ENCODE measurements at regions not wholly inside any gene's neighbourhood (a gene's known extent, or its start where the extent isn't known, plus 50 kb on each side); places are given as distances from the start of the nearest gene placed in this dataset.

GRCh38 chr11:115933564-115933963 is 429.3 kb upstream of the CADM1 start:
- DNase-seq = no peak

- no peak for DNase-seq
These were observed 427.4 kb upstream of the CADM1 start for GRCh38 chr11:115931548-115932083.

GRCh38 chr11:115930886-115931547 is 426.8 kb upstream of the CADM1 start:
- DNase-seq = no peak

- no peak for DNase-seq
These were observed 426.1 kb upstream of the CADM1 start for GRCh38 chr11:115930291-115930690.

GRCh38 chr11:115929618-115930129 is 425.5 kb upstream of the CADM1 start:
- no peak for DNase-seq

- DNase-seq = no peak
These were observed 424.6 kb upstream of the CADM1 start for GRCh38 chr11:115928811-115929210.

GRCh38 chr11:115927823-115928329 is 423.7 kb upstream of the CADM1 start:
- DNase-seq = no peak

GRCh38 chr11:115926601-115927000 is 422.4 kb upstream of the CADM1 start:
- no peak for DNase-seq

- DNase-seq = no peak
These were observed 421.9 kb upstream of the CADM1 start for GRCh38 chr11:115926138-115926537.

GRCh38 chr11:115925568-115926090 is 421.4 kb upstream of the CADM1 start:
- DNase-seq = no peak

- no peak for DNase-seq
These were observed 420.7 kb upstream of the CADM1 start for GRCh38 chr11:115924744-115925567.

GRCh38 chr11:115922876-115923275 is 418.7 kb upstream of the CADM1 start:
- DNase-seq = no peak

- DNase-seq = no peak
These were observed 417.8 kb upstream of the CADM1 start for GRCh38 chr11:115921986-115922385.

- DNase-seq = no peak
These were observed 417.3 kb upstream of the CADM1 start for GRCh38 chr11:115921540-115921939.

GRCh38 chr11:115920841-115921480 is 416.7 kb upstream of the CADM1 start:
- no peak for DNase-seq

GRCh38 chr11:115920092-115920461 is 415.9 kb upstream of the CADM1 start:
- DNase-seq = no peak

GRCh38 chr11:115919341-115920091 is 415.3 kb upstream of the CADM1 start:
- DNase-seq = no peak

- DNase-seq = no peak
These were observed 414.4 kb upstream of the CADM1 start for GRCh38 chr11:115918576-115918975.

GRCh38 chr11:115916608-115917007 is 412.4 kb upstream of the CADM1 start:
- DNase-seq = no peak

GRCh38 chr11:115912484-115912945 is 408.3 kb upstream of the CADM1 start:
- DNase-seq = no peak

GRCh38 chr11:115911613-115912346 is 407.6 kb upstream of the CADM1 start:
- no peak for DNase-seq

All from right hindlimb (tissue), 1 donor.